ENCODE measurements at regions not wholly inside any gene's neighbourhood (a gene's known extent, or its start where the extent isn't known, plus 50 kb on each side); places are given as distances from the start of the nearest gene placed in this dataset.

- H3K4me3 Mint-ChIP-seq: no peak overlapping the region
- Histone ChIP-seq H3K4me3 (no peak overlapping the region), H4K20me1 (replicated peaks; ENCODE audit: insufficient read depth) (no peaks in the 10 kb centered on the region), H3K4me2 (no peak overlapping the region), H3K27ac (ENCODE audit: low read depth) (no peak overlapping the region), H3K27me3 (ENCODE audit: insufficient read depth) (no peaks in the 10 kb centered on the region), H2AFZ (no peak overlapping the region), H3K9me2 (ENCODE audit: insufficient read depth) (no peaks in the 10 kb centered on the region), H3K4me1 (ENCODE audit: insufficient read depth) (no peaks in the 10 kb centered on the region), H3K36me3 (ENCODE audit: insufficient read depth) (no peaks in the 10 kb centered on the region), H3F3A (replicated peaks; ENCODE audit: low read depth) (no peaks in the 10 kb centered on the region), H3K79me2 (replicated peaks; ENCODE audit: insufficient read depth) (no peaks in the 10 kb centered on the region)
- H3K36me3 Mint-ChIP-seq (ENCODE audit: low read depth): no peaks in the 10 kb centered on the region
- DNase-seq (ENCODE audit: low spot score) (no peak), ATAC-seq (no peak)
- peaks cover 2% of the 10 kb centered on the region for H3K27me3 Mint-ChIP-seq (ENCODE audit: insufficient read depth, low read depth, poor library complexity)
- no peak overlapping the region for H3K27ac Mint-ChIP-seq
- TF ChIP-seq STAT1 (IDR thresholded peaks at IDR 0.05; ENCODE audit: unreplicated experiment) (no peak), CREB1 (CRISPR knock-in tag; IDR thresholded peaks at IDR 0.05; ENCODE audit: low read depth) (no peak), CTCF (conservative IDR thresholded peaks at IDR 0.05; ENCODE audit: low read depth in 2 of 2) (no peak), ETS1 (IDR thresholded peaks at IDR 0.05) (no peak), POLR2AphosphoS5 (IDR thresholded peaks at IDR 0.05; ENCODE audit: low read depth) (no peak), REST (IDR thresholded peaks at IDR 0.05; ENCODE audit: unreplicated experiment) (no peak), JUNB (IDR thresholded peaks at IDR 0.05; ENCODE audit: unreplicated experiment) (no peak), ZNF331 (CRISPR knock-in tag; IDR thresholded peaks at IDR 0.05; ENCODE audit: low read depth) (no peak), NANOG (IDR thresholded peaks at IDR 0.05; ENCODE audit: borderline replicate concordance) (no peak)
- TF ChIP-seq, protein P1, sequence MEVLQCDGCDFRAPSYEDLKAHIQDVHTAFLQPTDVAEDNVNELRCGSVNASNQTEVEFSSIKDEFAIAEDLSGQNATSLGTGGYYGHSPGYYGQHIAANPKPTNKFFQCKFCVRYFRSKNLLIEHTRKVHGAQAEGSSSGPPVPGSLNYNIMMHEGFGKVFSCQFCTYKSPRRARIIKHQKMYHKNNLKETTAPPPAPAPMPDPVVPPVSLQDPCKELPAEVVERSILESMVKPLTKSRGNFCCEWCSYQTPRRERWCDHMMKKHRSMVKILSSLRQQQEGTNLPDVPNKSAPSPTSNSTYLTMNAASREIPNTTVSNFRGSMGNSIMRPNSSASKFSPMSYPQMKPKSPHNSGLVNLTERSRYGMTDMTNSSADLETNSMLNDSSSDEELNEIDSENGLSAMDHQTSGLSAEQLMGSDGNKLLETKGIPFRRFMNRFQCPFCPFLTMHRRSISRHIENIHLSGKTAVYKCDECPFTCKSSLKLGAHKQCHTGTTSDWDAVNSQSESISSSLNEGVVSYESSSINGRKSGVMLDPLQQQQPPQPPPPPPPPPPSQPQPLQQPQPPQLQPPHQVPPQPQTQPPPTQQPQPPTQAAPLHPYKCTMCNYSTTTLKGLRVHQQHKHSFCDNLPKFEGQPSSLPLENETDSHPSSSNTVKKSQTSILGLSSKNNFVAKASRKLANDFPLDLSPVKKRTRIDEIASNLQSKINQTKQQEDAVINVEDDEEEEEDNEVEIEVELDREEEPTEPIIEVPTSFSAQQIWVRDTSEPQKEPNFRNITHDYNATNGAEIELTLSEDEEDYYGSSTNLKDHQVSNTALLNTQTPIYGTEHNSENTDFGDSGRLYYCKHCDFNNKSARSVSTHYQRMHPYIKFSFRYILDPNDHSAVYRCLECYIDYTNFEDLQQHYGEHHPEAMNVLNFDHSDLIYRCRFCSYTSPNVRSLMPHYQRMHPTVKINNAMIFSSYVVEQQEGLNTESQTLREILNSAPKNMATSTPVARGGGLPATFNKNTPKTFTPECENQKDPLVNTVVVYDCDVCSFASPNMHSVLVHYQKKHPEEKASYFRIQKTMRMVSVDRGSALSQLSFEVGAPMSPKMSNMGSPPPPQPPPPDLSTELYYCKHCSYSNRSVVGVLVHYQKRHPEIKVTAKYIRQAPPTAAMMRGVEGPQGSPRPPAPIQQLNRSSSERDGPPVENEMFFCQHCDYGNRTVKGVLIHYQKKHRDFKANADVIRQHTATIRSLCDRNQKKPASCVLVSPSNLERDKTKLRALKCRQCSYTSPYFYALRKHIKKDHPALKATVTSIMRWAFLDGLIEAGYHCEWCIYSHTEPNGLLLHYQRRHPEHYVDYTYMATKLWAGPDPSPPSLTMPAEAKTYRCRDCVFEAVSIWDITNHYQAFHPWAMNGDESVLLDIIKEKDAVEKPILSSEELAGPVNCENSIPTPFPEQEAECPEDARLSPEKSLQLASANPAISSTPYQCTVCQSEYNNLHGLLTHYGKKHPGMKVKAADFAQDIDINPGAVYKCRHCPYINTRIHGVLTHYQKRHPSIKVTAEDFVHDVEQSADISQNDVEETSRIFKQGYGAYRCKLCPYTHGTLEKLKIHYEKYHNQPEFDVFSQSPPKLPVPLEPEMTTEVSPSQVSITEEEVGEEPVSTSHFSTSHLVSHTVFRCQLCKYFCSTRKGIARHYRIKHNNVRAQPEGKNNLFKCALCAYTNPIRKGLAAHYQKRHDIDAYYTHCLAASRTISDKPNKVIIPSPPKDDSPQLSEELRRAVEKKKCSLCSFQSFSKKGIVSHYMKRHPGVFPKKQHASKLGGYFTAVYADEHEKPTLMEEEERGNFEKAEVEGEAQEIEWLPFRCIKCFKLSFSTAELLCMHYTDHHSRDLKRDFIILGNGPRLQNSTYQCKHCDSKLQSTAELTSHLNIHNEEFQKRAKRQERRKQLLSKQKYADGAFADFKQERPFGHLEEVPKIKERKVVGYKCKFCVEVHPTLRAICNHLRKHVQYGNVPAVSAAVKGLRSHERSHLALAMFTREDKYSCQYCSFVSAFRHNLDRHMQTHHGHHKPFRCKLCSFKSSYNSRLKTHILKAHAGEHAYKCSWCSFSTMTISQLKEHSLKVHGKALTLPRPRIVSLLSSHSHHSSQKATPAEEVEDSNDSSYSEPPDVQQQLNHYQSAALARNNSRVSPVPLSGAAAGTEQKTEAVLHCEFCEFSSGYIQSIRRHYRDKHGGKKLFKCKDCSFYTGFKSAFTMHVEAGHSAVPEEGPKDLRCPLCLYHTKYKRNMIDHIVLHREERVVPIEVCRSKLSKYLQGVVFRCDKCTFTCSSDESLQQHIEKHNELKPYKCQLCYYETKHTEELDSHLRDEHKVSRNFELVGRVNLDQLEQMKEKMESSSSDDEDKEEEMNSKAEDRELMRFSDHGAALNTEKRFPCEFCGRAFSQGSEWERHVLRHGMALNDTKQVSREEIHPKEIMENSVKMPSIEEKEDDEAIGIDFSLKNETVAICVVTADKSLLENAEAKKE (CRISPR knock-in tag; IDR thresholded peaks at IDR 0.05): no peak
- H3K9me3 Mint-ChIP-seq: no peaks in the 10 kb centered on the region
- no peaks in the 10 kb centered on the region for H3K4me1 Mint-ChIP-seq
Measured at GRCh38 chr11:19511066-19511412, 201.6 kb upstream of the NAV2 start.
